Gastrocnemius medialis (tissue), 4 donors: ENCODE measurements at regions not wholly inside any gene's neighbourhood (a gene's known extent, or its start where the extent isn't known, plus 50 kb on each side); places are given as distances from the start of the nearest gene placed in this dataset.

Source experiments
- ATAC-seq, 2 donors: fragments of 150-250 bp; one replicate each; pipeline ENCODE4 v1.9.1; 2016
- DNase-seq, 2 donors: peaks; one replicate each; pipeline ENCODE4 v3.0.0-alpha.2; 2019
- H3K27ac ChIP-seq, 4 donors: fragments of 200-600 bp; sonication (generic); 1 replicate in 1 of 4; 2 replicates in 3 of 4; pipeline ENCODE4 v1.5.1; 2016 to 2018; ENCODE audit warnings: mild to moderate bottlenecking in 2 of 4, moderate library complexity in 1 of 4
- H3K27me3 ChIP-seq, 3 donors: fragments of 200-600 bp; sonication (generic) in 2 of 3; 1 replicate in 1 of 3; 2 replicates in 2 of 3; pipeline versions ENCODE4 v1.5.1 to v1.6.0; 2016 to 2019; ENCODE audit warnings: mild to moderate bottlenecking in 1 of 3, moderate library complexity in 1 of 3
- H3K36me3 ChIP-seq, 2 donors: fragments of 200-600 bp; sonication (generic) in 1 of 2; one replicate each; pipeline ENCODE4 v1.5.1; 2017 to 2018
- H3K4me1 ChIP-seq, 2 donors: fragments of 200-600 bp; sonication (generic) in 1 of 2; one replicate each; pipeline ENCODE4 v1.5.1; 2016 to 2017; ENCODE audit warnings: mild to moderate bottlenecking in 2 of 2
- H3K4me3 ChIP-seq, 4 donors: fragments of 200-600 bp; sonication (generic) in 3 of 4; 1 replicate in 1 of 4; 2 replicates in 3 of 4; pipeline ENCODE4 v1.5.1; 2016 to 2019; ENCODE audit warnings: mild to moderate bottlenecking in 2 of 4
- H3K9me3 ChIP-seq, 3 donors: fragments of 200-600 bp; sonication (generic) in 2 of 3; 1 replicate in 1 of 3; 2 replicates in 2 of 3; pipeline ENCODE4 v1.5.1; 2016 to 2019
- POLR2A ChIP-seq, 2 donors: fragments of 450-650 bp; IDR thresholded peaks; one replicate each; pipeline ENCODE4 v1.6.1; 2017; ENCODE audit warnings: antibody characterized with exemption in 2 of 2, mild to moderate bottlenecking in 2 of 2, moderate library complexity in 2 of 2
- in situ Hi-C, 4 donors: fragments of 200-750 bp; cut with MboI; loops; one replicate each; pipeline versions ENCODE4 v1.15.0 to v1.8.0; 2017; ENCODE audit warnings: low sequenced_read_pairs in 4 of 4
- intact Hi-C: fragments of 100-400 bp; cut with DNase I; formaldehyde crosslinking; loops from one replicate; pipeline ENCODE4 v1.15.1; 2023; ENCODE audit warnings: low total_unique reads
- TF ChIP-seq, protein P1 (sequence below), 5 experiments: fragments of 450-650 bp in 3 of 5; fragments of 200-600 bp in 2 of 5; sonication (generic) in 2 of 5; IDR thresholded peaks in 4 of 5; conservative IDR thresholded peaks in 1 of 5; 1 replicate in 4 of 5; 2 replicates in 1 of 5; pipeline ENCODE4 v1.5.1; 2016 to 2019; ENCODE audit warnings: antibody characterized with exemption in 5 of 5, mild to moderate bottlenecking in 3 of 5, moderate library complexity in 3 of 5

- no peaks in the 10 kb centered on the region for H3K36me3 ChIP-seq
- DNase-seq = no peak
- TF ChIP-seq POLR2A (IDR thresholded peaks at IDR 0.05) = no peak
- TF ChIP-seq, protein P1, sequence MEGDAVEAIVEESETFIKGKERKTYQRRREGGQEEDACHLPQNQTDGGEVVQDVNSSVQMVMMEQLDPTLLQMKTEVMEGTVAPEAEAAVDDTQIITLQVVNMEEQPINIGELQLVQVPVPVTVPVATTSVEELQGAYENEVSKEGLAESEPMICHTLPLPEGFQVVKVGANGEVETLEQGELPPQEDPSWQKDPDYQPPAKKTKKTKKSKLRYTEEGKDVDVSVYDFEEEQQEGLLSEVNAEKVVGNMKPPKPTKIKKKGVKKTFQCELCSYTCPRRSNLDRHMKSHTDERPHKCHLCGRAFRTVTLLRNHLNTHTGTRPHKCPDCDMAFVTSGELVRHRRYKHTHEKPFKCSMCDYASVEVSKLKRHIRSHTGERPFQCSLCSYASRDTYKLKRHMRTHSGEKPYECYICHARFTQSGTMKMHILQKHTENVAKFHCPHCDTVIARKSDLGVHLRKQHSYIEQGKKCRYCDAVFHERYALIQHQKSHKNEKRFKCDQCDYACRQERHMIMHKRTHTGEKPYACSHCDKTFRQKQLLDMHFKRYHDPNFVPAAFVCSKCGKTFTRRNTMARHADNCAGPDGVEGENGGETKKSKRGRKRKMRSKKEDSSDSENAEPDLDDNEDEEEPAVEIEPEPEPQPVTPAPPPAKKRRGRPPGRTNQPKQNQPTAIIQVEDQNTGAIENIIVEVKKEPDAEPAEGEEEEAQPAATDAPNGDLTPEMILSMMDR (IDR thresholded peaks at IDR 0.05 in 4 of 5, conservative IDR thresholded peaks at IDR 0.05 in 1 of 5) = no peak
- in situ Hi-C loops = no loop called here
- intact Hi-C loops = no loop called here
- H3K4me3 ChIP-seq = no peak overlapping the region
- no peaks in the 10 kb centered on the region for H3K4me1 ChIP-seq
- H3K27ac ChIP-seq = no peak overlapping the region
- no peak for ATAC-seq
- H3K27me3 ChIP-seq = no peaks in the 10 kb centered on the region
- no peaks in the 10 kb centered on the region for H3K9me3 ChIP-seq
These were observed 63.7 kb upstream of the VEGFC start for GRCh38 chr4:176856421-176856820.

DNA sequence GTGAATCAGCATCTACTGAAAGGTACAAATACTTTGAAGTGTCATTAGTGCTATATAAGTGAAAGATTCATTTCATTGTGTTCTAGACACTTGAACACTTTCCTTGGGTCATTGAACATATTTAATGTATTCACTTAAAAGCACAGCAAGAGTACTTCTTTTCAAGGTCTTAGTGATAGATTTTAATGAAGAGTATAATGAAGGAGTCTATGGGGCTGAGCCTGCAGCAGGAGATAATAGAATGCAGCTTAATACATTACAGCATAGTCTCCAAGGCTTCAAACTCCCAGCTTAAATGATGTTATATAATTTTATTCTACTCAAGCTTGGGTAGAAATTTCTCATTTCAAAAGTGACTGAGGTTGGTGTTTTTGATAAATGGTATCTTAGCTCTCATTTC lies 66.1 kb upstream of the VEGFC start:
- in situ Hi-C loops = no loop called here

GRCh38 chr4:176864238-176864637 lies 71.5 kb upstream of the VEGFC start:
- DNase-seq = no peak
- H3K36me3 ChIP-seq = no peaks in the 10 kb centered on the region
- in situ Hi-C loops (no loop called here), intact Hi-C loops (no loop called here)
- no peaks in the 10 kb centered on the region for H3K9me3 ChIP-seq
- H3K4me3 ChIP-seq = no peak overlapping the region
- no peak overlapping the region for H3K27ac ChIP-seq
- TF ChIP-seq, protein P1 (IDR thresholded peaks at IDR 0.05 in 4 of 5, conservative IDR thresholded peaks at IDR 0.05 in 1 of 5) = no peak
- TF ChIP-seq POLR2A (IDR thresholded peaks at IDR 0.05) = no peak
- no peaks in the 10 kb centered on the region for H3K4me1 ChIP-seq
- no peaks in the 10 kb centered on the region for H3K27me3 ChIP-seq
- ATAC-seq = no peak

More for the DNA sequence above, 66.1 kb upstream of the VEGFC start:
- H3K4me3 ChIP-seq = no peak overlapping the region
- intact Hi-C loops = no loop called here
- H3K27ac ChIP-seq = no peak overlapping the region
- no peak for TF ChIP-seq POLR2A (IDR thresholded peaks at IDR 0.05)
- TF ChIP-seq, protein P1 (IDR thresholded peaks at IDR 0.05 in 4 of 5, conservative IDR thresholded peaks at IDR 0.05 in 1 of 5) = no peak
- no peaks in the 10 kb centered on the region for H3K36me3 ChIP-seq
- H3K9me3 ChIP-seq = no peaks in the 10 kb centered on the region
- H3K4me1 ChIP-seq = no peaks in the 10 kb centered on the region
- DNase-seq (no peak), ATAC-seq (no peak)
- no peaks in the 10 kb centered on the region for H3K27me3 ChIP-seq

DNA sequence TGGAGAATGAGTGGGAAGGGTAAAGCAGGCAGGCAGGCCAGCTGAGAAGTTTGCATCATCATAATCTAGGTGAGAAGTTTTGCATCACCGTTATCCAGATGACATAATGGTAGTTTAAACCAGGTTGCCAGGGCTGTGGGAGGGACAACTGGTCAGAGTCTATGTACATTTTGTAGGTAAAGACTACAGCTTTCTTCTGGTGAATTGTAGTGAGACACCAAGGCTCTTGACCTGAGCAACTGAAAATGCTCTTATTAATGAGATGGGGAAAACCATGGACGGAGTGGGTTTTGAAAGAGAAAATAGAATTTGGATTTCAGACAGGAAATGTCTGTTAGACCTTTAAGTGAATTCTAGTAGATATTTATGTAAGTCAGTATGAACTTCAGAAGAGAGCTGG lies 76.0 kb upstream of the VEGFC start:
- TF ChIP-seq, protein P1 (IDR thresholded peaks at IDR 0.05 in 4 of 5, conservative IDR thresholded peaks at IDR 0.05 in 1 of 5) = no peak
- ATAC-seq (no peak), DNase-seq (no peak)
- H3K27ac ChIP-seq = no peak overlapping the region
- intact Hi-C loops (no loop called here), in situ Hi-C loops (no loop called here)
- H3K9me3 ChIP-seq = no peaks in the 10 kb centered on the region
- H3K4me3 ChIP-seq = no peak overlapping the region
- H3K36me3 ChIP-seq = no peaks in the 10 kb centered on the region
- H3K27me3 ChIP-seq = no peaks in the 10 kb centered on the region
- no peaks in the 10 kb centered on the region for H3K4me1 ChIP-seq

- Histone ChIP-seq H3K4me1 (no peaks in the 10 kb centered on the region), H3K27ac (no peak overlapping the region), H3K9me3 (no peaks in the 10 kb centered on the region), H3K27me3 (no peaks in the 10 kb centered on the region), H3K36me3 (no peaks in the 10 kb centered on the region), H3K4me3 (no peak overlapping the region)
- intact Hi-C loops (no loop called here), in situ Hi-C loops (no loop called here)
- no peak for ATAC-seq
- DNase-seq = no peak
- TF ChIP-seq, protein P1 (IDR thresholded peaks at IDR 0.05 in 4 of 5, conservative IDR thresholded peaks at IDR 0.05 in 1 of 5) = no peak
- no peak for TF ChIP-seq POLR2A (IDR thresholded peaks at IDR 0.05)
These were observed 79.7 kb upstream of the VEGFC start for GRCh38 chr4:176872461-176872860.
